GM18520 (cell line): ENCODE measurements at regions not wholly inside any gene's neighbourhood (a gene's known extent, or its start where the extent isn't known, plus 50 kb on each side); places are given as distances from the start of the nearest gene placed in this dataset.
A peak's percentile ranks its signal among the peaks of the same experiment; 100 is the strongest.
"Not testable (repeated sequence)": the region's sequence is repeated elsewhere in the genome, so short reads cannot be mapped to it uniquely, and the experiment has no call there.

Source experiments
- ATAC-seq: cut with Tn5 transposase; IDR thresholded peaks from one replicate; pipeline ENCODE4 v1.9.1; 2021; ENCODE audit not compliant: unreplicated experiment

DNA sequence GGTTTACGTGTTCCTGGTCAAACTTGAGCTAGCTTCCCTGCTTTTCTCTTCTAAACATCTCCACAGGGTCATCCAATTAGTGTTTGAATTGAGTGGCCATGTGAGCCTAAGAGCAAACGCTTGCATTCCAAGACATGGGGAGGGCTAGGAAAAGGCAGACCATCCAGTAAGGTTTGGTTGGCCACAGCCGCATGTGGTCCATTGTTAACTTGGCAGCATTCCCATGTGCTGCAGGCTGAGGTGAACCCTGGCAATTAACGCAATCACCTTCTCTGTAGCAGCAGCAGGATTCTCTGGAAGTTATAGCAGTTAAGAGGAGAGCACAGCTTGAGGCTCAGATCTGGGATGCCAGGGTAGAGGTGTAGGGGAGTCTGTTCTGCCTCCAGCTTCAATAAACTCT, 502.2 kb upstream of the LMCD1 start:
- ATAC-seq: no peak

DNA sequence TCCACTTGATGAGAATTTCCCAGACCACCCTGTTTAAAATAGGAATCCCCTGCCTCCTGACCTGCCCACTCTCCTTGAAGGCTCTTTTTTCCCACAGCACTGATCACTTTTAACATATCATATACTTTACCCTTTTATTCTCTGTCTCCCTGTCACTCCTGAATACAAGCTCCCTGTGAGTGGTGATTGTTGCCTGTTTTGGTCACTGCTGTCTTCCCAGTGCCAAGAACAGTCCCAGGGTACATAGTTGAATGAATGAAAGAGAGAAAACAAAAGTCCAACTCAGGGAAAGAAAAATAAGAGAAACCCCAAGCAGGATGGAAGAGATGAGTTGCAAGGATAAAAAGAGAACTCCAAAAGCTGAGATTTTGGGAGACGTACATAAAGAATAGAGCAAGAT, 500.3 kb upstream of the LMCD1 start:
- ATAC-seq: no peak

DNA sequence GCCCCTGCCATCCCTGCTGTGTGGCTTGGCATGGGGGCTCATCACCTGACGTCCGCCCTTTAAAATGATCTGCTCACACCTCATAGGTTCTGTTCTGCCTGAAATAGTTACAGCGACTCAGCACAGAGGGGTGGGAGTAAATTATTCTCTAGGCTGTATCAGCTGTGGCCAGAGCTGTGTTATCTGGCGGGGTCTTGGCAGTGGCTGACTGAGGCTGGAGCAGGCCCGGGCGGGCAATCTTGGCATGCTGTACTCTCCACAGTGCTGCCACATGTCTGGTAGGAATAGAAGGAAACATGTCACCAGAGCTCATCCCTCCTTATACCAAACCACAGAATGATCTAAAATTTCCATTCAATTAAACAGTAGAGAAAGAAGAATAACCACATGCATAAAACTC, 499.9 kb upstream of the LMCD1 start:
- ATAC-seq: no peak

DNA sequence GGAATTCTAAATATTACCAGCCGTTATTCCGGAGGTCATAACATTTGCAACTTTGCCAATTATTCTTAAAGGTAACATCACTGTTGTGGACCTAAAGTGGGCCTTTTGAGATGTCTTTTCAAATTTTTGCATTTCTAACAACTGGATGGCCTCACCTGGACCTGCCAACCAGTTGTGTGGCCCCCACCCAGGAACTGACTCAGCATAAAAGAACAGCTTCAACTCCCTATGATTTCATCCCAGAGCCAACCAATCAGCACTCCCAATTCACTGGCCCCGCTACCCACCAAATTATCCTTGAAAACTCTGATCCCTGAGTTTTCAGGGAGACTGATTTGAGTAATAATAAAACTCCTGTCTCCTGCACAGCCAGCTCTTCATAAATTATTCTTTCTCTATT, 489.7 kb upstream of the LMCD1 start:
- no peak for ATAC-seq

DNA sequence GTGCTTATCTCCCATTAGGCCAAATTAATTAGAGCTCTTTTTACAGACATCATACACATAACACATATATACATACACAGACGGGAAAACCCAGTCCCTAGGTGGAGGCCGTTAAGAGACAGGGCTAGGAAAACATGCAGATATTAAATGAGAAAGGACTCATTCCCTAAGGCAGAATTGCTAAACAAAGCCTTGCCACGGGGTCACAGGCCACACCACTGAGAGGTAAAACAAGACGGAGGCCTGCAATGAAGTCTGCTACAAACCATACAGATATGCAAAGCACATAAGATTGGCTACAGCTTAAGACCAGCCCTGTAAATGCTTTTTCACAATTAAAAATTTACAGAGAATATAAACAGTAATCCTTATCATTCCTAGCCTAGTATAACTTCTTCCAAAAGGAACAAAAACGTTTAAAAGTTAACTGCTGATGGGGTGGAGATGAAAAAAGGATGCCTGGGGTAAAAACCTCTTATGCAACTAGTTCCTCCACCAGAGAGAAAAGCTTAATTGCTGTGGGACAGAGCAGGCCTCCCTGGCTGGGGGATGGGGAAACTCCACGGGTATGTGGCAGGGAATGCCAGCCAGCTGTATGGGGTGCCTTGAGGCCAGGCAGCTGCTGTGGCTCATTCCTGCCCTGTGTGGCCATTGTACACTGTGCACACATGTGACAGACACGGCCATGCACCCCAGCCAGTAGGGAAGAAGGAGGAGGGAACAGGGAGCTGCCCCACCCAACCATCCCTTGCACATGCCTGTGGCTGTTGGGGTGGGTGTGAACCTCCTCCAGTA, 481.4 kb upstream of the LMCD1 start:
- ATAC-seq: no peak

DNA sequence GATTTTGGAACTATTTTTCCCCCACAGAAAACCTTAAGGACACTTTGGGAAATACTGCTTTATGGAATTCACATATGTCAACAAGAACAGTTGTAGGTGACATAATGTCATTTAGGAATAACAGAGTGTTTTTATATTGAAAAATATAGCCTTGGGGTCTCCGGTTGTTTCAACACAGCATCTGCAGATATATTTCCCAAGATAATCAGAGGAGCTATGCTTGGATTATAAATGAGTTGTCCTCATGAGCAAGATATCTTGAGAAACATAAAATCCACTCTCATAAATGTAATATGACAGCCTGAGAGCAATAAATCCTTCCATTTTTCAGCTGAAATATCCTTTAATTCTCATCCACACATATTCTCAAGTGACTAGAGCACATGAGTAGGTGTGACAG, 473.7 kb upstream of the LMCD1 start:
- ATAC-seq: no peak

DNA sequence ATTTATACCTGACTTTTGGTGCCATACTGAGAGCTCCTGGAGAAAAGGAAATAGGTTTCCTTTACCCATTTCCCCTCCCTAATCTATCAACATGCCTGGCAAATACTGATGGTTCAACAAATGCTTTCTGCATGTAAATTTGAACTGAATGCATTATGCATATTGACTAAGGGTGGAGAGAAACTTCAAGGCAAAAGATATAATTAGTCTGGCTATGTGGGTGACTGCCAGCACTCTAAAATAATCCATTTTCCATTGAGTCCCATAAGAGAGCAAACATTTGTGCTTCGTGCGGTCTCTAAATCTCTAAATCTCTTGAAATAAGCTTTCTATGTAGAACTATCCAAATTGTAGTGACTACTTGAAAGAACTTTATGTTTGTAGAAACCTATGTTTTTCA, 451.3 kb upstream of the LMCD1 start:
- ATAC-seq: no peak

DNA sequence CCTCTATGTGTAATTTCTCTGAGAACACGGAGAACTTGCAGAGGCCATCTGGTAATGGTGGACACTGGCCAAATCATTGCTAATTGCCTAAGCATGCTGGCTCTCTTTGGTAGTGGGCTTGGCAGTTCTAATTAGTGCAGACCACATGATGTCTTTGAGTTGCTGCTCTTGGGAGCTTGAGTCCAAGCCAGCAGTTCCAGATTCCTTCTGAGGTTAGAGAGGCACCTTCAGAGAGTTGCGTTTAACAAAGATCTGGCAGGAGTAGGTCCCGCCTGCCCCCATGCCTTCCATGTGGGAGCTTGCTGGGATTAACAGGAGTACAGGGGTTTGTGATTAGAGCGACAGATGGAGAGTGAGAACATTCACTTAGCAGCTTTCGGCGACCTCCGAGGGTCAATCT, 449.0 kb upstream of the LMCD1 start:
- no peak for ATAC-seq

DNA sequence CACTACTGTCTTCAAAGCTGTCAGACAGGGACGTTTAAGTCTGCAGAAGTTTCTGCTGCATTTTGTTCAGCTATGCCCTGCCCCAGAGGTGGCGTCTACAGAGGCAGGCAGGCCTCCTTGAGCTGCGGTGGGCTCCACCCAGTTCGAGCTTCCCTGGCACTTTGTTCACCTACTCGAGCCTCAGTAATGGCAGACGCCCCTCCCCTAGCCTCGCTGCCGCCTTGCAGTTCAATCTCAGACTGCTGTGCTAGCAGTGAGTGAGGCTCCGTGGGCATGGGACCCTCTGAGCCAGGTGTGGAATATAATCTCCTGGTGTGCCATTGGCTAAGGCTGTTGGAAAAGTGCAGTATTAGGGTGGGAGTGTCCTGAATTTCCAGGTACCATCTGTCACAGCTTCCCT, 433.5 kb upstream of the LMCD1 start:
- ATAC-seq: not testable (repeated sequence)

DNA sequence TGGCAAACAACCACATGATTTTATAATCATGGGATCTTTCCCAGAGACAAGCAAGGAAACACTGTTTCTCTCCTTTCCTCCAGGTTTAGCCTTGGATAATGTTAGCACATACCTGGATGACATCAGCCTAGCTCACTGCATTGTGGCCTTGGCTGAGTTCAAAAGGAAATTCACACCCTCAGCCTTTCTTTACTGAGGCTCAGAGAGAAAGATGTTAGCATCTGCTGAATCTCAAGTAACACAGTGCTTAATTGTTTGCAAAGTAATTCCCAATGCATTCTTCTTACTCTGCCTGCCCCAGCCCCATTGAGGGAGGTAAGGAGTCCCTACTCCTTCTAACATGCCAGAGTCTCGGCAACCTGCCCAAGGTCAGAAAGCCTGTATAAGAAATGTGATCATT, 432.2 kb upstream of the LMCD1 start:
- no peak for ATAC-seq

DNA sequence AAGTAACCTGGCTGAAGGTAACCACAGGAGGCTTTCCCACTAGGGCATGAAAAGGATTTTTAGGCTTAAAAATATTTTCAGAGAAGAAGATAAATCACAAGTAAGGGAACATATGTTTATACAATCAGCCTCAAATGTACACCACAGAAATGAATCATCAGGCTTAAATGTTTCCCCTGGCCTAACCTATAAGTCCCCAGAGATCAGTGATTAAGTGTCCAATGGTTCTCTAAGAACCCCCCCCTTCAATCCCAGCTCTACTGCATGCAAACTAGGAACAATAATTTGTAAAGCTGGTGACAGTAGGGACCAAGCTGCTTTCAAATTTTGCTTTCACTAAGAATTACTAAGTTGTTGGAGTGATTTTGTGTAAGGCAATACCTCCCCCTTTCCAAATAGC, 431.6 kb upstream of the LMCD1 start:
- no peak for ATAC-seq

DNA sequence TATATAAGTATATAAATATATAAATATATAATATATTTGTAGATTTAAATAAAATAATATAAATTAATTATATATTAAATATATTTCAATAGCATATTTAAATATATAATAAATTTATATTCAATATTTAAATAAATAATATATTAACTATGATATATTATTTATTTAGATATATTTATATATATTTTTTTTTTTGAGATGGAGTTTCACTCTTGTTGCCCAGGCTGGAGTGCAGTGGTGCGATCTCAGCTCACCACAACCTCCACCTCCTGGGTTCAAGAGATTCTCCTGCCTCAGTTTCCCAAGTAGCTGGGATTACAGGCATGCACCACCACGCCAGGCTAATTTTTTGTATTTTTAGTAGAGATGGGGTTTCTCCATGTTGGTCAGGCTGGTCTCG, 426.9 kb upstream of the LMCD1 start:
- not testable (repeated sequence) for ATAC-seq

DNA sequence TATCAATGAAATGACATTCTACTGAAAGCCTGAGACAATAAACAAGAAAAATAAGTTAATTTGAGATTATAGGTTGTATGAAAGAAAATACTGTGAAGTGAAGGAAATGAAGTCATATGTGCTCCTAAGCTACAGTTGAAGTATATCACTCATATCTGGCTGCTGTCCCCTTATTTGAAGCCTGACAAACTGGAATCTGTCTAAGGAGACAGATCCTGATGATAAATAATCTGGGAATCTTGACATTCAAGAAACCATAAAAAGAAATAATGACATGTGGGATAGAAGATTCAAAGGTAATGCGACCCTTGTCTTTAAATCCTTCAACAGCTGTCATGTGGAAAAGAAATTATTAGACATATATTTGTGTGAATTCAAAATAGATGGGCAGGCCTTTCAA, 424.5 kb upstream of the LMCD1 start:
- no peak for ATAC-seq

DNA sequence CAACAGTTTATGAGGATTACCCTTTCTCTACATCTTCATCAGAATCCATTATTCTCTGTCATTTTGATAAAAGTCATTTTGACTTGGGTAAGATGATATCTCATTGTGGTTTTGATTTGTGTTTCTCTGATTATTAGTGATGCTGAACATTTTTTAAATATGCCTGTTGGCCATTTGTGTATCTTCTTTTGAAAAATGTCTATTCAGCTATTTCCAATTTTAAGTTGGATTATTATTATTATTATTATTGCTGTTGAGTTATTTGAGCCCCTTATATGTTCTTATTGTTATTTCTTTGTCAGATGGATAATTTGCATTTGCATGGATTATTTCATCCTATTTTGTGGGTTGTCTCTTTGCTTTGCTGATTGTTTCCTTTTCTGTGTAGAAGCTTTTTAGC, 421.2 kb upstream of the LMCD1 start:
- ATAC-seq: no peak

DNA sequence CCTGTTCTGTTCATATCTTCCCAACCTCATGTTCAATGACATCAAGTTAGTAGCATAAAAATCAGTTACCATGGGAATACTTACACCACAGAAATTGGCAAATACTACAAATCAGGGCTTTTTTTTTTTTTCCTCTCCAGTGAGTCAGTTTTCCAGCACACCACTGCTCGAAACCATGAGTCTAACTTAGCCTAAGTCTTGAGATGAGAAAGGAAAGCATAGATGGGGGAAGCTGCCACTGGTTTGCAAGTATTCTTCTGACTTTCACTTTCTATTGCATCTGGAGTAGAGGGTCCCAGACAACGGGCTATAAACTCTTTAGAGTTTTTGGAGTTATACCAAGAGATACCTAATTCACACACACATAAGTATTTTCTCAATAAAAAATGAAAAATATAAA, 416.1 kb upstream of the LMCD1 start:
- ATAC-seq: no peak

DNA sequence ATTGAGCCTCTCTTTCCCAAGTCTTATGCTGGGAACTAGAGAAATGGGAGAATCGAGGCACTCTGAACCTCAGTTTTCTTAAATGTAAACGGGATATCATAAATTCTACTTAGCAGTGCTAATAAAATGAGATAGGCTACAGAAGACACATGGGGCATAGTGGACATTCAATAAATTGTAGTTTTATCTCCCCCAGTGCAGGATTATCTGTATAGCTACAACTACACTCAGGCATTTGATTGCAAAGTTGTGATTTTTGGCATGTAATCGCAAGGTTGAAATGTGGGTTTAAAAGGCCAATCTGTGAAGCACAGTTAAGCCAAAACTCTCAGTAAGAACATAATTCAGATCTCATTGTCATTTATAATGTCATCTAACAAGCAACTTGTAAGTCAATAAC, 413.7 kb upstream of the LMCD1 start:
- no peak for ATAC-seq

DNA sequence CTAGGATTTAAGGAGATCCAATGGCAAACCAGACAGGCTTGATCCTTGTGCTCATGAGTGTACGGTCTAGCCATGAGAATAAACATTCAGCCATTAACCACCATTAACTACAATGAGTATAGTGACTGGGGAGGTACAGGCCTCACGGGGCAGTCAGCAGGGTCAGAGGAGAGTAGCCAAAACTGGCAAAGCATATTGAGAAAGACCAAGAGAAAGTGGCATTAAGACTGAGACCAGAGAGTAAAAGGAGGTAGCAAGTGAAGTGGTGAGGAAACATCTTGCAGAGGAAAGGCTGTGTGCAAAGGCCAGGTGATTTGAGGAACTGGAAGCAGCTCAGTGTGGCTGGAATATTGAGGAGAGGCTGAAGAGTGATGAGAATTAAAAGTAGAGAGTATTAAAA, 407.2 kb upstream of the LMCD1 start:
- ATAC-seq: no peak

DNA sequence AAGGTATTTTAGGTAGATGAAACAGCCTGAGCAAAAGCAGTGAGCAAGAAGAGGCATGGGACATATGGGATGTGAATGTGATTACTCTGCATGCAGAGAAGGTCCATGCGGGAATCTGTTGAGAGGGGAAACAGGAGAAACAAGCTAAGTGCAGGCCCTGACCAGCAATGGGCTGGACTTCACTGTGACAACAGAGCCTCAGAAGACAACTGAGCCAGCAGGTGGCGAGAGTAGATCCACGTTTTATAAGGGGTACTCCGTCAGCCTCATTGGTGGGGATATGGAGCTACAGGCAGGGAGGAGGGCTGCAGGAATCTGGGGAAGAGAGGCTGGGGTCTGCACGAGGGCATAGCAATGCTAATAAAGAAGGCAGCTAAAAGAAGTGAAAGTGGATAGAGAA, 405.9 kb upstream of the LMCD1 start:
- no peak for ATAC-seq

DNA sequence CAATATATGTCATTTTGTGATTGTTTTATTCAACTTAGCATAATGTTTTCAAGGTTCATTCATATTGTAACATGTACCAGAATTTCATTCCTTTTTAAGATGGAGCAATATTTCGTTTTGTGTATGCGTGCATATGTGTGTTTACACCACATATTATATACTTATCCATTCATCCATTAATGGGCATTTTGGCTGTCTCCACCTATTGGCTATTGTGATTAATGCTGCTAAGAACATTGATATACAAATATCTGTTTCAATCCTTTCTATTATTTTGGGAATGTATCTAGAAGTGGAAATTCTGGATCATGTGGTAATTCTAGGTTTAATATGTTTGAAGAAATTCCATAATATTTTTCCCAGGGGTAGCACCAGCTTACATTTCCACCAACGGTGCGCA, 403.9 kb upstream of the LMCD1 start:
- ATAC-seq: no peak

DNA sequence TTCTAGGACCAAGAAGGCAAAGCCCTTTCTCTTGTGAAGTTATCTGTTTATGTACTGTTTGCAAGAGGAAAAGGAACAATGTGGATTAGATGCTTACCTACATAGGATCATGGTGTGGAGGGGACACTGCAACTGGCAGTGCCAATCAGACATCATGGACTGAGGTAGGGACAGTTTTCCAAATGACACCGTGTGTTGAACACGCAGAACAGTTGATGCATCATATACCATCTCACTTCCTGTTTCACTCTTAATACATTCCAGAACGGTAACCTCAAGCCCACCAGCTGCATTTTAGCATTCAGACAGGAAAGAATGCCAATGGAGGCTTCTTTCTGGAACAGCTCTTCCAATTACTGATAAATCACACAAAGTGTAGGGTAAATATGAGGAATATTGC, 397.7 kb upstream of the LMCD1 start:
- no peak for ATAC-seq

DNA sequence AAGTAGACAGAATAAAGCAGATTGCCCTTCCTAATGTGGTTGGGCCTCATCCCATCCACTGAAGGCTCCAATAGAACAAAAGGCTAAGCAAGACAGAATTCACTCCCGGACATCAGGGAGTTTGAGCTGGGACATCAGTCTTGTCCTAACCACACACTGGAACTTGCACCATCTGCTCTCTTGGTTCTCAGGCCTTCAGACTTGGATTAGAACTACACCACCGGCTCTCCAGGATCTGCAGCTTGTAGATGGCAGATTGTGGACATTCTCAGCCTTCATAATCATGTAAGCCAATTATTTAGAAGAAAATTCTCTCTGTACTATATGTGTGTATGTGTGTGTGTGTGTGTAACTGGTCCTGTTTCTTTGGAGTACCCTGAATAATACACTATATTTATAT, 394.7 kb upstream of the LMCD1 start:
- no peak for ATAC-seq

DNA sequence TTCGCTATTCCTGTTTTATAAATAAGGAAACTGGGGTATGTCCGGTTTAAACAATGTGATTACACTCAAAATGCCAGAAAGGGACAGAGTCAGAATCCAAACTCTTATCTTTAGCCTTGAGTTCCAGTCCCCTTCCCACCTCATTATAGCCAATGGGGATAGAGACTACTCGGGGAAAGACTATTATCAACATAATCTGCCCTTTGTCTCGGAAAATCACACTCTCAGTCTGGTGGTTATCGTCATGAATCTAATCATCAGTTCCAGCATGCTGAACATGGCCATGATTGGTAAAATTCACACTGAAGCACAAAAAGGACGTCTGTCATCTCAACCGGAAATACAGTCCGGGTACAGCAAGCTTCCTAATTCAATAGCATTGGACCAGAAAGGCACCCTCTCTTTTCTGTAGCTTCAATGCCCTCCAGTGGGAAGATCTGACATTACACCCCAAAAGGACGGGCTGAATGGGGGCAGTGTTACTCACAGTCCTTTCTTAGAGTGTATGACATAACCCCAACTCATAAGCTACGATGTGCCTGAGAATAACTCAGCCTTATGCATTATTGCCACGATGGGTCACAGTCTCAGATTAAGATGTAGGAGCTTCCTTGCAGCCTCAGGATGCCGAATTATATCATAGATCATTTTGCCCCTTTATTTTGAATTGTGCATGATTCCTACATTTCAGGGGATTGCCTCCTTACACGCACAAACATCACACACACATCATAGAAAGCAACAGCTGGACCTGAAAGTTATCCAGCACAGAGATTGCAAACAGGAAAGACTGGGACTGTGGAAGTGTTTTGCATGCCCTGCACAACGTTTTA, 390.4 kb upstream of the LMCD1 start:
- ATAC-seq: peak; percentile 94

DNA sequence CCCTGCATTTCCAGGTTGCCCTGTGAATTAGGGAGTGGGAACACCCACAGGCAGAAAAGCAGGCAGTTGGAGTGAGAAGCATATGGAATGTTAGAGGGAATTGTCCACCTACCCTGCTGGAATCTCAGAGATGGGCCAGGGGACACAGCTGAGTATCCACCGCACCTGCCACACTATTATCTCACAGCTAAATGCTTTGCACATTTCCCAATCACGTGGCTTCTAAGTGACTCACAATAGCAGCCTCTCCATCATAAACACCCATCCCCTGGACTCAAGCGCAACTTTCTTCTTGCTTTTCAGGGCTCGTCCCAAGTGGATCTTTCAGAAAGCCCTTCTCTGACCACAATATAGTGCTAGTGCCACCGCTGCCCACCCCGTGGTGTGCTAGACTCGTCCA, 389.0 kb upstream of the LMCD1 start:
- no peak for ATAC-seq
